Activated CD4-positive, alpha-beta T cell treated with anti-CD3 and anti-CD28 coated beads for 1 hour (primary cell): ENCODE measurements at regions not wholly inside any gene's neighbourhood (a gene's known extent, or its start where the extent isn't known, plus 50 kb on each side); places are given as distances from the start of the nearest gene placed in this dataset.

Source experiments
- DNase-seq: peaks from one replicate; pipeline ENCODE4 v3.0.0-alpha.2; 2020

DNA sequence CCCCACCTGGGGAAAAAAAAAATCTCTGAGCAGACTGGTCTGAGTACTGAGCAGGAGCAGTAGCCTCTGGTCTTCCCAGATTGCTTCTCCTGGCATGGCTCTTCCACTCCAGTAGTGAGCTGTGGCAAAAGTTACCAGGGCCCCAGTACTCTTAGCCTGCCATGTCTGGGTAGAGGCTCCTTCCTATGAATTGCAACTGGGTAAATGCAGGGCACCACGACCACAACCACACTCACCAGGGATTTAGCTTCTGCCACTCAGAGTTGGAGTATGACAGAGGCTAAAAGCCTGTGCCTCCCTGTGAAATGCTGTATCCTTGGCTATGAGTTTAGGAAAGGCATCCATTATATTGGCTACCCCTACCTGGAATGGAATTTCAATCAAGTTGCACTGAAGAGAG lies 67.9 kb upstream of the CCDC54 start:
- DNase-seq: no peak

DNA sequence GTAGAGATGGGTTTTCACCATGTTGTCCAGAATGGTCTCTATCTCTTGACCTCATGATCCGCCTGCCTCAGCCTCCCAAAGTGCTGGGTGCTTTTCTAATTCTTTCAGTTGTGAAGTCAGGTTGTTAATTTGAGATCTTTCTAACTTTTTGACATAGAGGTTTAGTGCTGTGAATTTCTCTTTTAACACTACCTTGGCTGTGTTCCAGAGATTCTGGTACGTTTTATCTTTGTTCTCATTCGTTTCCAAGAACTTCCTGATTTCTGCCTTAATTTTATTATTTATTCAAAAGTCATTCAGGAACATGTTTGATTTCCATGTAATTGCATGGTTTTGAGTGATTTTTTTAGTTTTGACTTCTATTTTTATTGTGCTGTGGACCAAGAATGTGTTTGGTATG lies 63.5 kb upstream of the CCDC54 start:
- no peak for DNase-seq

DNA sequence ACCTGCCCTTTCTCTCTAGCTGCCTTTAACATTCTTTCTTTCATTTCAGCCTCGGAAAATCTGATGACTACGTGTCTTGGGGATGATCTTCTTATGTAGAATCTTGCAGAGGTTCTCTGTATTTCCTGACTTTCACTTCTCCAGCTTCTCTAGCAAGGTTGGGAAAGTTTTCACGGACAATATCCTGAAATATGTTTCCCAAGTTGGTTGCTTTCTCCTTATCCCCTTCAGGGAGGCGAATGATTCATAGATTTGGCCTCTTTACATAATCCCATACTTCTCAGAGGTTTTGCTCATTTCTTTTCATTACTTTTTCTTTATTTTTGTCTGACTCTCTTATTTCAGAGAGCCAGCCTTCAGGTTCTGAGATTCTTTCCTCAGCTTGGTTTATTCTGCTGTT lies 62.1 kb upstream of the CCDC54 start:
- DNase-seq: no peak

DNA sequence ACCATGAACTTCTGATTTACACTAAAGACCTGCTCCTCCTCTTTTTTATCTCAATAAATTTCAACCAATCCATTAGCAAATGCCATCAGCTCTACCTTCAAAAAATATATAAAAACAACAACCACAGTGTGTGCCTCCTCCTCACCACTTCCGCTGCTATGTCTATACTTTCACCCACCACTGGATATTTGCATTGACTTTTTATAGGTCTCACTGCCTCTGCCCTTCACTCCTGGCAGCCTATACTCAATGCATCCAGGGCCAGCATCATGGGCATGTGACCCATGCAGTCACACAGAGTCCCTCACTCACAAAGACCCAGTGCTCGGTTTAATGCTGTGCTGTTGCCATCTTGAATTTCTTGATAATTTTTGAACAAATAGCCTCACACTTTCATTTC lies 53.5 kb upstream of the CCDC54 start:
- DNase-seq: no peak

DNA sequence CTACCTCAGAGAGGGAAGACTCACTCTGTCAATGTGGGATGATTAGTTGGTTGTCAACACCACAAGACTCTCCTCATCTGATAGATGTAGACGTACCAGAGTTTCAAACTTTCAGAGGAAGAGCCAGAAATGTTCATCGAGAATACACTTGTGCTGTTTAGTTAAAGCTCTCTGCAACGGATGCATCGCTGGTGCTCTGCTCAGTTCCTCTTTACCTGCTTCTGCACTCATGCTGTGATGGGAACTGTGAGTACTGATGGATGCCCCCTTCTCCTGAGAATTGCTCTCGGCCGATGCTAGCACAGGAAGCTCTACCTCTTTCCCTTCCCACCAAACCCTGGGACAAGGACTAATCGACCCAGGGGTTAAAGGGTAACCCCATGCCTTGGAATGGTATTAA lies 51.8 kb upstream of the CCDC54 start:
- no peak for DNase-seq
